NCI-H2196 (cell line): ENCODE measurements at regions not wholly inside any gene's neighbourhood (a gene's known extent, or its start where the extent isn't known, plus 50 kb on each side); places are given as distances from the start of the nearest gene placed in this dataset.
A peak's percentile ranks its signal among the peaks of the same experiment; 100 is the strongest.

Experiments used
- DNase-seq: peaks from one replicate; lab custom pipeline; 2025; ENCODE audit not compliant: unreplicated experiment; lab: John Stamatoyannopoulos, UW

DNA sequence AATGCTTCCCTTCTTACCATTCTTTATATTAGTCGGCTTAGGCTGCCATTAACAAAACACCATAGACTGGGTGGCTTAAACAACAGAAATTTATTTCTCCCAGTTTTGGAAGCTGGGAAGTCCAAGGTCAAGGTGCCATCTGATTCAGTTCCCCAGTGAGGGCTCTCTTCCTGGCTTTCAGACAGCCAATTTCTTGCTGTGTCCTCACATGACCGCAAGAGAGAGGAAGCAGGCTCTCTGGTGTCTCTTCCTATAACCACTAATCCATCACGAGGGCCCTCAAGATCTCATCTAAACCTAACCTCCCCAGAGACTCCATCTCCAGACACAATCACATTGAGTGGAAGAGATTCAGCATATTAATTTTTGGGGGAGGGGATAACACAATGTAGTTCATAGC lies 193.0 kb upstream of the SGK1 start:
- no peak for DNase-seq

DNA sequence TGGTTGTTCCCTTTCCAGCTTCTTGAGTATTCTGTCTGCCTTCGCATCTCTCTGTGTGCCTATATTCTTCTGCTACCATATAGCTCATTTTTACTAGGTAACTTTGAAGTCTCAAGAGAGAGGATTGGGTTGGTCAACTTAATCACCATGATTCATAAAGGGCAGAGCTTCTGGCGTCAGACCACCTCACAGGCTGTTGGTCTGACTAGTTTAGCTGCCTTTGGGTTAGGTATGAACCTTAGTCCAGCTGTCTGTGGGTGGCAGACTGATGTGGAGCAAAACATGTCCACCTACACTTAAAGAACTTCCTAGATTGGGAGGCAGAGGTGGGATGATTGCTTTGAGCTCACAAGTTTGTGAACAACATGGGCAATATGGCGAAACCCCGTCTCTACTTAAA lies 192.2 kb upstream of the SGK1 start:
- DNase-seq, result no peak

DNA sequence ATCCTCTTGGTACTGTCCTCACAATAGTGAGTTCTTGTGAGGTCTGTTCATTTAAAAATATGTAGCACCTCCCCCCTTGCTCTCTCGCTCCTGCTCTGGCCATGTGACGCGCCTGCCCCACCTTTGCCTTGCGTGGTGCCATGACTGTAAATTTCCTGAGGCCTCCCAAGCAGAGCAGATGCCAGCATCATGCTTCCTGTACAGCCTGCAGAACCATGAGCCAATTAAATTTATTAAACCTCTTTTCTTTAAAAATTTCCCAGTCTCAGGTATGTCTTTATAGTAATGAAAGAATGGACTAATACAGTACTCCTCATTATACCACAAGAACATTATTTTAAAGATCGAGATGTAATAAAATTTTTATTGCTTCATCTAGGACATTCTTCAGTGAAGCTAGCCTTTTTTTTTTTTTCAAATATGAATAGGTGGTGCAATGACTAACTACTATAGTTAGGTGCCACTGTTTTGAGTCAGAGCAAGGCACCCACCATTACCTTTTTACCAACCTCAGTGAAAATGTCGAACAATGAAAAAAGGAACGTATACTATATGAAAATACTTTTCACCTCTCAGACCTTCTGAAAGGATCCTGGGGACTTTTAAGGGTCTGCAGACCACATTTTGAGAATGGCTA lies 191.1 kb upstream of the SGK1 start:
- no peak for DNase-seq

DNA sequence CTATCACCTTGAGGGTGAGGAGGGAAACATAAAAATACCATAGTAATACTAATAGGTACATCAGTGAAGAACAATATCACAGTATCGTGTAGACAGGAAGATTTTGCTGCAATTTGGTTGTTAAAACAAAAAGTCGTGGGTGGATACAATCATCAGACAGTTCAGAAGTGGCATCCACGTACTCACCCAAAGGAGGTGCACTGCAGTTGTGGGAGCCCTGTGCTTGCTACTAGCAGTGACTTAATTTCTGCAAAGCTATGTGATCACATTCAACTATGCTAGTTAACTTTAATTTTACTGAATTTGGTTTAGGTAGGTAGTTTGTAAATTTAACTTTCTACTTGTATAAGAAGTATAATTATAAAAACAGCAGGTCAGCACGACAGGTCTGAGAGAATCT lies 188.2 kb upstream of the SGK1 start:
- DNase-seq, result no peak

DNA sequence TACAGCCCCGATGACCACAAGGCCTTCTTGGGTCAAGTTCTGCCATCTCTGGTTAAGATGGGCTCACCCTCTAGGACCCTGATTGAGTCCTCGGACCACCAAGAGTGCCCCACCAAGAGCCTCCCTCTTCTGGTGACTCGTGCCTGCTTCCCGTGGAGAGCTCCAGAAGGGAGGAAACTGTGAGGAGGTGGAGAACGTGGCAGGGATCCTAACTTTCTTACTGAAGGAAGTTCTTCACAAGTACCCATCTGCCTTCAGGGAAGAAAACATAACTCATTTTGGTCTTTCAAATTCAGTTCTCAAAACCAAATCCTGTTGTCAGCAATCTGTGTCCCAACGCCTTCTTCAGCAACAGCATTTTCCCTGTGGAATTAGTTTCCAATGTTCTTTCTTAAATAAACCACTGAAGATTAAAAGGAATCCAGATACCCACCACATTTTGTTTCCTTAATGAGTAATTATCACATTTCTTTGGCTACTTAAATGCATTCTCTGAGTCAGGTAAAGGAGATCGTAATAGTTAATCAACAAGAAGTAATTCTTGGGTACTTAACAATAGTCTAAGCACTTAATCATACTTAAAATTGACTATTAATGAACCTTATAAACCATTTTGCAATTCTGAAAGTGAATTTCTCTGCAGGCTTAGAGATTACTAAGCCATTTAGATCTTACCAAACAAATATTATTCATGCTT lies 185.8 kb upstream of the SGK1 start:
- no peak for DNase-seq

DNA sequence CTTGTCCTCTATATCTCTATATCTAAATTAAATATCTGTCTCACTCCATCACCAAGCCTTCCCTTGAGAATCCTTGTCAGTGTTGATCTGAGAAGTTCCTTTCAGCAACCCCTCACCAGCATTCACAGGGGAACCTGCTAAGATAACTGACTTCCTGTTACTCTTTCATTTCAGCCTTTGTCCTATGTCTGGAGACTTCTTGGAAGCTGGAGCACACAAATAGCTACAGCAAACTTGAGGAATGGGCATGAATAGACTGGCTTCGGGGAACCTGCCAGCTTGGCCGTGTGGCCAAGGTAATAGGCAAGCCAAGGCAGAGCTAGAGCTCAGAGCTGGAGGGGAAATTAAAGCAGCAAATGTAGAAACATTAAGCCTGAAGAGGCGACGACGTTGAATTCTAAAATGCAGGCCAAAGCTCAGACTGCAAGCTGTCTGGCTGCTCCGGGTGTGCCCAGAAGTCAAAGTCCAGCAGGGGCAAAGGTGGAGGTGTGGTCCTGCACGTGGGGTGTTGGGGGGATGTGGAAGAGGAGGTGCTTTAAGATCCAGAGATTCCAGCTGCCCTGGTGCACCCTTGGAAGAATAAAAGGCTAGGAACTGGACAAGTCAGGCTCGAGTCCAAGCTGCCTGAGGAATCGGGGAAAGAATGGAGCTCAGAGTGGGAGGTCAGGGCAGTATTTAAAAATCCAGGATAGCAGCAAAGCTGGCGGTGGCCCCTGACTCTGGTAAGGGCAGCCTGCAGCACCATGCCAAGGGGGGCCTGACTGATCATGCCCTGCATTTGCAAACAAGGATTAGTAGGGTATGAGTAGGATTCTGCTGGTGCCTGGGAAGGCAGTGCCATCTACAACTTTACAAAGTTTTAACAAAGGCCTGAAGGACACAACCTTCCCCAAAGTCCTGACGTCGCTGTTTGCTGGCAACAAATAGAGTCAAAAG lies 185.0 kb upstream of the SGK1 start:
- no peak for DNase-seq

DNA sequence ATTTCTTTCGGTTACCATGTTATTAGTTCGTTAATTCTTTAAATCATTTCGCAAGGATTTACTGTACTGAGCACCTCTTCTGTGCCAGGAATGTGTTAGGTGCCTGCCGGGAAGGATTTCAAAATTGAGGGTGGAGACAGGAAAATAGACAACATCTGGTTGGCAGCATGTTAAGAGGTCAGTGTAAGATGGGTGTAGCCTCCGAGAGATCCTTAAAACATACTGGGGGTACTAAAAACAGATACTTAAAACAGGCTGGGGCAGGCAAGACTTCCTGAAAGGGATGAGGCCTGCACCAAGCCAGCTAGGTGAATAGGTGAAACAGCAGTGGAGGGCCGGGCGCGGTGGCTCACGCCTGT lies 178.0 kb upstream of the SGK1 start:
- no peak for DNase-seq

DNA sequence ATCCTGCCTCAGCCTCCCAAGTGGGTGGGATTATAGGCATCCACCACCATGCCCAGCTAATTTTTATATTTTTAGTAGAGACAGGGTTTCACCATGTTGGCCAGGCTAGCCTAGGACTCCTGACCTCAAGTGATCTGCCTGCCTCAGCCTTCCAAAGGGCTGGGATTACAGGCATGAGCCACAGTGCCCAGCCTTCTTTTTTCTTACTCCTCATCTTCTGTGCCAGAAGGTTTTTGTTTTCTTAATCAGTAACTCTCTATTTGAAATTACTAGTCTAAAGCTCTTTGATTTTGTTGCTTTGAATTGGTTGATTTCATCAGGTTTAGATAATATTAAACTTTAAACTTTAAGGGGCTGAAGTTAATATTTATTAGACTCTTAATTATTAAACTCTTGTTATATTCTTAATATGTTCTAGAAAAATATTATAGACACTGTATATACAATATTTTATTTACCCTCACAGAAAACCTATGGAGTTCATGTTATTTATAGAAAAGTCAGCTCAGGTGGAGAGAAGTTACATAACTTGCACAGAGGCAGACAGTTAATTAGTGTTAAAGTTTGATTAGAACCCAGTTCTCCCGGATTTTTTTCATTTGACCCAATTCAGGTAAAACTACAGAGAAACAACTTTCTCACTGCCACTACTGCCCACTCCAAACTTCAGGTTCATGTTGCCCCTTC lies 177.4 kb upstream of the SGK1 start:
- no peak for DNase-seq

DNA sequence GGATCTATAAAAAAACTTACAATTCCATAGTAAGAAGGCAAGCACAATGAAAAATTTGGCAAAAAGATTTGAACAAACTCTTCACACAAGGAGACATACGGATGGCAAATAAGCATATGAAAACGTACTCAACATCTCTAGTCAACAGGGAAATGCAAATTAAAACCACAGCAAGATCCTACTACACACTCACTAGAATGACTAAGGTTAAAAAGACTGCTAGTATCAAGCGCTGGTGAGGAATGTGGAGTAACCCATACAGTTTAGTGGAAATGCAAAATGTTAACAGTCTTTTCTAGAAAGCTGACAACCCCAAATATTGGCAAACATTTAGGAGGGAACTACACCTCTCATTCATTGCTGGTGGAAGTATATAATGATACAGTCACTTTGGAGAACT lies 175.9 kb upstream of the SGK1 start:
- DNase-seq, result no peak

DNA sequence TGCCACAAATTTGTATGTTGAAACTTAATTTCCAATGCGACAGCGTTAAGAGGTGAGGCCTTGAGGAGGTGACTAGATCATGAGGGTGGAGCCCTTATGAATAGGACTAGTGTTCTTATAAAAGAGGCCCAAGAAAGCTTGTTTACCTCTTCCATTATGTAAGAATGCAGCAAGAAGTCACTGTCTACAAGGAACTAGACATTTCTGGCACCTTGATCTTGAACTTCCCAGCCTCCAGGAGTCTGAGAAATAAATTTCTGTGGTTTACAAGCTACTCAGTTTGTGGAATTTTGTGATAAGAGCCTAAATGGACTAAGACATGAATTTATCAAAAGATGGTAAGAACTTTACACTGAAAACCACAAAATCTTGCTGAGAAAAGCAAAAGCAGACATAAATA lies 173.6 kb upstream of the SGK1 start:
- DNase-seq, result no peak

DNA sequence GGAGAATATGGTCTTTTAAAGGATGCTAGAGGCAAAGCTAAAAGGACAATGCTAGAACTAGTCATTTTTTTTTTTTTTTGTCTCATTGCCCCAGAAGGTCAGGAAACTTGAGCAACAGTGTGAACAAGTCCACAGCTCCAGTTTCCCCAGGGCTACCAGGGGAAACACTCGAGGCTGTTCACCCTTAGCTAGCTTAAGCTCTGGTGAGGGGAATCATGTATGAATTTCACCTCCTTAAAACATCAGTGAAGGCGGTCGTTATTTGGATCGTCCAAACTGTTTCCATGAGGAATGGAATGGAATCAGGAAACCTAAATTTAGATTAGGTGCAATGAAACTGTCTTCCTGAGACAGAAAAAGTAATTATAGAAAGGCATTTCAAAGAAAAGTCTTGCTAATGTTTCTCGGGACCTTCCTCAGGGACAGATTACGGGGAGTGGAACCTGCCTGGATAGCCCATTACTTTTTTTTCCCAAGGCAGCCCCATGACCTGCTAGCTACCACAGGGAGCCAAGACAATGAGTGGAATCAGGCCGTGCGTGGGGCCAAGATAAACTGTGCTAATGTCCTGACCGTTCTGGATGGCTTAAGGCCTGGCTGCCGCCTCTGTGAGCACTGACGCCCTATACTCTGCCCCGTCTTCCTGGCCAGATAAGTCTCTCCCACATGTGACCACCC lies 164.8 kb upstream of the SGK1 start:
- DNase-seq, result no peak

DNA sequence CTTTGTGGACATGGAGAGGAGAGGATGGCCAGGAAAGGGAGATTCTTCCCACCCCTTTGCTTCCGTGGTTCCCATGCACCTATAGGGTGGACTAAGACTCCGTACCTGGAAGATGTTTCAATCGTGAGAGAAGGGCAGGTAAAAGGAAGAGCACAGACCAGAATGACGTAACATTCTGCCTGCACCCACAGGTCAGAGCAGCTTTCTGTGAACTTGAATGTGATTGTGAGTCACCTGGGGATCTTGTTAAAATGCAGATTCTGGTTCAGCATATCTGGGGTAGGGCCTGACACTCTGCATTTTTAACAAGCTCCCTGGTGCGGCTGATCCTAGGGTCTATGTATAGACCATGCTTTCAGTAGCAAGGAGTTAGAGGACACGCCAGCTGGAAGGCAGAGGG lies 164.1 kb upstream of the SGK1 start:
- no peak for DNase-seq

DNA sequence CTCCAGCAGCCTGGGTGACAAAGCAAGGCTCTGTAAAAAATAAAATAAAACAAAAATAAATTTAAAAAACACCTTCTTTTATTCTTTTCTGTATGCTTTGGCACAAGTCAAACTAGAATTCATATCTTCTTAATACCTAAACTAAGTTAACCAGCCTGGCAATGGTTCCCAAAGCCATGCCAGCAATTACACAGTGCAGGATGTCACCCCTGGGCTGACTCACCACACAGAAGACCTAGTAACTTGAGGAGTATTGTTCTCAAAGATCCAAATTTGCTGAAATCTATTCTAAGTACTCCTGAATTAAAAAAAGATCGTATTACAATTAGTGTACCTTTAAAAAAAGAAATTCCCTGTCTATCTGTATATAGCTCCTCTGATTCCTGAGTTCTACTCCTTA lies 162.7 kb upstream of the SGK1 start:
- DNase-seq, result peak; percentile 10

DNA sequence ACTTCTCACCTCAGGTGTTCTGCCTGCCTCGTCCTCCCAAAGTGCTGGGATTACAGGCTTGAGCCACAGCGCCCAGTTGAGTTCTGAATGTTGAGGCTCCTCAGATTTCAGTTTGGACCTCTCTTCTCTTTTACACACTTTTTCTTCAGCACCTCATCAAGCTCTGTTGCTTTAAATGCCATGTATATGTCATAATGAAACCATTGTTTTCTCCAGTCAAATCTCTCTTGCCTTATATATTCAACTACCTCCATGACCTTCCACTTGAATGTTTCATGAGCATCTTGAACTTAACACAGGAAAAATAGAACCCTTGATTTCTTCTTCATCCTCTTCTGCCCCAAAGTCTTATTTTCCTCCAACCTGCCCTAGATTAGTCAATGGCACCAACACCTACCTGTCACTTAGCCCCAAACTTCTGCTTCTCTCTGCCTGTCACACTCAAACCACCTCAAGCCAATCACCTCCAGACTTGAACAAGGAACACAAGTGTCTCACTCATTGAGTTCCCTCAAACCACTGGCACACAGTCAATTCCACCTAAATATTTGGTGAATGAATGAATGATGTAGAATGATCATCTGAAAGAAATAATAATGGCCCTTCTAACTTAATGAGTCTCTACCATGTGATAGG lies 161.0 kb upstream of the SGK1 start:
- DNase-seq, result no peak

DNA sequence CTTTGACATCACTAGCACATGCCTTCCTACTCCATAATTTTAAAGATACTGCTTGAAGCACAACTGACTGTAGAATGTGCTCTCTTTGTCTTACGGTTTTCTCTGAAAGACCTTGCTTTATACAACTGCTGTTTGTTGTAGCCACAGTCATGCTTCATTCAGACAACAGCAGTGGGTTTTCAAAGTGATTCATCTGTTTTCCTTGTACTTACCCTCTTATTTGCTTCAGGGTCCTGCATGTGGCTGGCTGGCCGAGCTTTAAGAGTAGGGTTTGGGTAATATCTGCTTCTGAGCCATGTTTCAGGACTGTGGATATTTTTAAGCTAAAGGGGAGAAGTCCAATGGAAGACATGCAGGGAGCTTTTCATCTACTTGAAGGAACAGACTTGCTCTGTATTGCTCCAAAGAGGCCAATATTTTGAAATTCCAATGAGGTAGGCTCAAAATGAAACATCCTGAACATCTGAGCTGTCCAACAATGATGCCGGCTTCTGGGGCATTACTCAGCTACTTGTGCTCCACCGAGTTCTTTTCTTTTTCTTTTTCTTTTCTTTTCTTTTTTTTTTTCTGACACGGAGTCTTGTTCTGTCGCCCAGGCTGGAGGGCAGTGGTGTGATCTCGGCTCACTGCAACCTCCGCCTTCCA lies 160.2 kb upstream of the SGK1 start:
- DNase-seq, result no peak

DNA sequence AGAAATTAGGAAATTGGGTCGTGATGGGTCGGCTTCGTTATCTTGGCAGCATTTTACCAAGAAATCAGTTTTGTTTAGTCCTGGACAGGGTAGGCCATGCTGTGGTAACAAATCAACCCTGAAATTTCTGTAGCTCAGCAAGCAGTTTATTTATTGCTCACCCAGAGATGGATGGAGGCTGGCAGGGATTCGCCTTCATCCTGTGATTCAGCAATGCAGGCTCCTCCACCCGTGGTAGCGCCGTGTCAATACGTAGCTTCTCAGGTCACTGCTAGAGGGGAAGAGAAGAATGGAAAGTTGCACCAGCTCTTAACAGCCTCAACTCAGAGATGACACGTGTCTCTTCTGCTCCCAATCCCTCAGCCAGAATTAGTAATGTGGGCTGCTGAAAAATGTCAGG lies 157.0 kb upstream of the SGK1 start:
- no peak for DNase-seq

DNA sequence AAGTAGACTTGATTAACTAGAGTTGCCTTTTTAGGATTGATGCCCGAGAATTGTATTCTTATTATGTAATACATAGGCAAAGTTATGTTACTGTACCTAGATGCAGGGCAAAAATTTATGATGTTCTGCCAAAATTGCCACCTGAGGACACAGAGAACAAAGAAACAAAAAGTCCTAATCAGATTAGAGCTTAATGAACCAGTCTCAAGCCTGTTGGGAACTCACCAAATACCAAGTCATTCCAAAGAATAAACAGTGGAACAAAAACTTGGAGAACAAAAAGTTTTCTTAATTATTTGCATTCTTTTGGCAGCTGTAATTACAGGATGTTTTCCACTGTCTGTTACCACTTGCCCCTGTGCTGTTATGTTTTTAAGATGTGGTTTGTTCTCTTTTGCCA lies 154.7 kb upstream of the SGK1 start:
- no peak for DNase-seq

DNA sequence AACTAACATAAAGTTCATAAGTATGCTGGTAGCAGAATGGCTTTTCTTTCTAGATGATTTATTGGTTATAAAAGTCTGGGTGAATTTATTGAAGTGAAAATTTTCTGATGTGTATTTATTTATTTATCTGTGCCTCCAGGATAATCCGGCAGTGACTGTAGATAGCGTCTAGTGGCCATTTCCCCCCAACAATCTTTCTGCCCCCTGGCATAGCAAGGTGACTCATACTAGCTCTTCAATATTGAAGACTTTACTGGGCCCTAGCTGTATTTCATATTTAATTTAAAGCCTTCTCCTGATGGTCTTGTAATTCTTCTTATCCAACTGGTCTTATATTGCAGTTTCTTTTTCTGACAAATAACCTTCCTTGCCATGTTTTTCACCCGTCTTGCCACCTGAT lies 154.1 kb upstream of the SGK1 start:
- DNase-seq, result no peak

DNA sequence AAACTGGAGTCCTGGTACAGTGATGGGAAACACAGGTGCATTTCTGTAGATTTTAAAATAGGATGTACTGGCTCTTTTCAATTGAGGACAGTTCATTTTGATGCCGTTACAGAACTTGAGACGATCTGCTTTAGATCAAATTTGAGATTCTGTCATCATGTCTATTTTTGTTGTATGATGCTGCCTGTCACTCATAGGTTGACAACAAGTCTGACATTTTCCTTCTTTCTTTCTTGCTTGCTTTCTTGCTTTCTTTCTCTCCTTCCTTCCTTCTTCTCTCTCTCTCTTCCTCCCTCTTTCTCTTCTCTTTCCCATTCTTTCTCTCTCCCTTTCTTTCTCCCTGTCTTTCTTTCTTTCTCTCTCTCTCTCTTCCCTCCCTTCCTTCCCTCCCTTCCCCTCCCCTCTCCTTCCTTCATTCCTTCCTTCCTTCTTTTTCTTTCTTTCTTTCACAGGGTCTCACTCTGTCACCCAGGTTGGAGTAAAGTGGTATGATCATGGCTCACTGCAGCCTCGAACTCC lies 152.6 kb upstream of the SGK1 start:
- no peak for DNase-seq
